PC-9 (cell line): ENCODE measurements at regions not wholly inside any gene's neighbourhood (a gene's known extent, or its start where the extent isn't known, plus 50 kb on each side); places are given as distances from the start of the nearest gene placed in this dataset.

Experiments used
- BruUV-seq: library from RNA; stranded (reverse); fragments of 400-500 nt; replicated peaks from 2 replicates; lab custom pipeline; 2021; lab: Mats Ljungman, UMichigan
- CTCF ChIA-PET: fragments of 300-600 bp; sonication (Branson Sonifier 250); formaldehyde crosslinking; loops from one replicate; lab custom pipeline; 2022; ENCODE audit warnings: antibody characterized with exemption; lab: Charles Lee
- POLR2A ChIA-PET: fragments of 300-600 bp; sonication (Branson Sonifier 250); formaldehyde crosslinking; loops from one replicate; lab custom pipeline; 2022; ENCODE audit warnings: antibody characterized with exemption; ENCODE audit not compliant: unreplicated experiment; lab: Charles Lee
- DNase-seq, 2 experiments: peaks; one replicate each; pipeline versions ENCODE4 v3.0.0 to v3.0.0-alpha.2; 2015 to 2022; ENCODE audit warnings: mixed read lengths in 1 of 2
- H2AFZ ChIP-seq: fragments of 200-600 bp; sonication (generic); 2 replicates; pipeline ENCODE4 v1.8.1; 2017; ENCODE audit warnings: antibody characterized with exemption
- H3F3A ChIP-seq: fragments of 200-600 bp; sonication (generic); 2 replicates; pipeline ENCODE4 v1.8.1; 2017; ENCODE audit warnings: antibody characterized with exemption, mild to moderate bottlenecking, low read depth; ENCODE audit not compliant: insufficient read depth
- H3K27ac ChIP-seq: fragments of 200-600 bp; sonication (generic); 2 replicates; pipeline ENCODE4 v1.6.1; 2016; ENCODE audit warnings: mixed run types
- H3K27me3 ChIP-seq: fragments of 200-600 bp; sonication (generic); 2 replicates; pipeline ENCODE4 v1.6.1; 2016; ENCODE audit warnings: low read depth, mixed run types; ENCODE audit not compliant: insufficient read depth
- H3K36me3 ChIP-seq: fragments of 200-600 bp; sonication (generic); 2 replicates; pipeline ENCODE4 v1.6.1; 2016; ENCODE audit warnings: low read depth, mixed run types
- H3K4me1 ChIP-seq: fragments of 200-600 bp; sonication (generic); replicated peaks from 2 replicates; pipeline ENCODE4 v1.6.1; 2016; ENCODE audit warnings: mixed run types; ENCODE audit not compliant: insufficient read depth
- H3K4me2 ChIP-seq: fragments of 200-600 bp; sonication (generic); 2 replicates; pipeline ENCODE4 v1.6.1; 2017; ENCODE audit warnings: mixed run types
- H3K4me3 ChIP-seq: fragments of 200-600 bp; sonication (generic); 2 replicates; pipeline ENCODE4 v1.6.1; 2016; ENCODE audit warnings: mixed run types
- H3K79me2 ChIP-seq: fragments of 200-600 bp; sonication (generic); 2 replicates; pipeline ENCODE4 v1.6.1; 2017; ENCODE audit warnings: low read depth, mixed run types
- H3K9me2 ChIP-seq: fragments of 200-600 bp; sonication (generic); 2 replicates; pipeline ENCODE4 v1.8.1; 2017; ENCODE audit warnings: mild to moderate bottlenecking; ENCODE audit not compliant: insufficient read depth
- H3K9me3 ChIP-seq: fragments of 200-600 bp; sonication (generic); 2 replicates; pipeline ENCODE4 v1.8.1; 2016; ENCODE audit warnings: low read depth; ENCODE audit not compliant: insufficient read depth
- H4K20me1 ChIP-seq: fragments of 200-600 bp; sonication (generic); 2 replicates; pipeline ENCODE4 v1.8.1; 2017; ENCODE audit not compliant: insufficient read depth
- EZH2 ChIP-seq: fragments of 200-600 bp; sonication (generic); IDR thresholded peaks from 2 replicates; pipeline ENCODE4 v1.8.0; 2017; ENCODE audit warnings: antibody characterized with exemption, low read depth
- intact Hi-C: fragments of 100-400 bp; cut with micrococcal nuclease; formaldehyde crosslinking; loops from one replicate; pipeline ENCODE4 v1.10.0; 2022; ENCODE audit not compliant: unreplicated experiment
- TF ChIP-seq, protein P1 (sequence below): fragments of 200-600 bp; sonication (generic); conservative IDR thresholded peaks from 2 replicates; pipeline ENCODE4 v1.6.1; 2017; ENCODE audit warnings: mixed run types, antibody characterized with exemption, mild to moderate bottlenecking, moderate library complexity

DNA sequence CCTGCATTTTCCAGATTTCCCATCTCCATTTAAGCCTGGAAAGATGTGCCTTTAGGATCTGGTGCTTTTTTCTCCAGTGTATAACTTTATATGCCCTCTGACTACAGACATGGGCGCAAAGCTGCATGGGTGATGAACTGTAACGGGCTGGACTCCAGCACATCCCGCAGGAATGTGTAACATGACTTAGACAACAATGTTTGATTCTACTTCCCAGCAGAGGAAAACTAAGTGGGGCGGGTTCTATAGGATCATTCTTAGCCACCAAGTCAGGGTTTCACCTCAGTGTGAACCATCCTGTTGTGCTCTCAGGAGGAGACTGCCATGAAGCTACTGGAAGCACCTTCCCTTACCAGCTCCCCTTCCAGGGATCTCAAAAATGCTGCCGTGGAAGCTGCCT lies 93.2 kb upstream of the SERP2 start:
- Histone ChIP-seq H3K4me1 (no peaks in the 10 kb centered on the region), H2AFZ (no peak overlapping the region), H3K9me2 (no peaks in the 10 kb centered on the region), H3K79me2 (no peaks in the 10 kb centered on the region), H3K27ac (no peak overlapping the region), H3K9me3 (no peaks in the 10 kb centered on the region), H4K20me1 (no peaks in the 10 kb centered on the region), H3F3A (no peaks in the 10 kb centered on the region), H3K4me2 (no peak overlapping the region), H3K4me3 (no peak overlapping the region), H3K27me3 (no peaks in the 10 kb centered on the region), H3K36me3 (no peaks in the 10 kb centered on the region)
- BruUV-seq, result no TSS peak
- intact Hi-C loops, result no loop called here
- no peak for DNase-seq
- POLR2A ChIA-PET, result interaction anchor here (0.7 kb wide), 1 partner anchor 30 kb away, joined by 4 read pairs; no protein-coding TSS in a partner anchor
- no peak for TF ChIP-seq EZH2
- TF ChIP-seq, protein P1, sequence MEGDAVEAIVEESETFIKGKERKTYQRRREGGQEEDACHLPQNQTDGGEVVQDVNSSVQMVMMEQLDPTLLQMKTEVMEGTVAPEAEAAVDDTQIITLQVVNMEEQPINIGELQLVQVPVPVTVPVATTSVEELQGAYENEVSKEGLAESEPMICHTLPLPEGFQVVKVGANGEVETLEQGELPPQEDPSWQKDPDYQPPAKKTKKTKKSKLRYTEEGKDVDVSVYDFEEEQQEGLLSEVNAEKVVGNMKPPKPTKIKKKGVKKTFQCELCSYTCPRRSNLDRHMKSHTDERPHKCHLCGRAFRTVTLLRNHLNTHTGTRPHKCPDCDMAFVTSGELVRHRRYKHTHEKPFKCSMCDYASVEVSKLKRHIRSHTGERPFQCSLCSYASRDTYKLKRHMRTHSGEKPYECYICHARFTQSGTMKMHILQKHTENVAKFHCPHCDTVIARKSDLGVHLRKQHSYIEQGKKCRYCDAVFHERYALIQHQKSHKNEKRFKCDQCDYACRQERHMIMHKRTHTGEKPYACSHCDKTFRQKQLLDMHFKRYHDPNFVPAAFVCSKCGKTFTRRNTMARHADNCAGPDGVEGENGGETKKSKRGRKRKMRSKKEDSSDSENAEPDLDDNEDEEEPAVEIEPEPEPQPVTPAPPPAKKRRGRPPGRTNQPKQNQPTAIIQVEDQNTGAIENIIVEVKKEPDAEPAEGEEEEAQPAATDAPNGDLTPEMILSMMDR, result no peak
- CTCF ChIA-PET, result no interaction called here

DNA sequence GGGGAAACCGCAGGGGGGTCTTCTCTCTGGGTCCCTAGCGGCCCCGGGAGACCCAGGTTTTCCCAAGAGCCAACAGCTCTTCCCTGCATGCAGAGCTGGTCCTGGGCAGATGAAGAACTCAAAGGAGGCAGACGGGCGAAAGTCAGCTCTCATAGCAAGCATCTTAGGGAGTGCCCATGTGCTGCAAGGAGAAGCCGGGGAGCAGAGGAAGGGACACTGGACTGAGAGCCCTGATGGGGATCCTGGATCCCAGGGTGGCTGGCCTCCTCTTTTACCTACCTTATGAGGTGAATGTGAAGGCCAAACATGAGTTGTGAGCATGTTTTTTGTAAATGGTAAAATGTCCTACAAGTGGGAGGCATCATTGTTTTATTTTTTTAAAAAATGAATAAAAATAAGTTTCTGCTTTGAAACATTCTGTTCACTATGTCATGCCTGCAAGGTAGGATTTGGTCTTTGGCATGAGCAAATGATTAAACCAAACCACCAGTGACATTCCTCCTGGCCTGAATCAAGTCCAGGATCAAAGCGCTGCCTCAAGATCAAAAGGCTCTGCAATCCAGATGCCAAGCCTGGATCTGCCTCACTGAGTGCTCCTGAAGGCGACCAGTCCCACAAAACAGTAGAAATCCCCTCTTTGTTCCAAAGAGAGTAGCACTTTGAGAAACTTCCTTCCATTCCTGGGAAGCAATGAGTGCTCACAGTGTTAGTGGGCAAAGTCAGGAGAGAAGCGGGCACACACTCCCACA lies 92.2 kb upstream of the SERP2 start:
- Histone ChIP-seq H2AFZ (no peak overlapping the region), H3K27ac (no peak overlapping the region), H3K9me2 (no peaks in the 10 kb centered on the region), H3K4me2 (no peak overlapping the region), H3K27me3 (no peaks in the 10 kb centered on the region), H3K4me1 (no peaks in the 10 kb centered on the region), H3K79me2 (no peaks in the 10 kb centered on the region), H3K4me3 (no peak overlapping the region), H3K9me3 (no peaks in the 10 kb centered on the region), H3K36me3 (no peaks in the 10 kb centered on the region), H4K20me1 (no peaks in the 10 kb centered on the region), H3F3A (no peaks in the 10 kb centered on the region)
- intact Hi-C loops, result no loop called here
- TF ChIP-seq EZH2, result no peak
- TF ChIP-seq, protein P1, result no peak
- CTCF ChIA-PET, result no interaction called here
- no peak for DNase-seq
- no TSS peak for BruUV-seq
- POLR2A ChIA-PET, result no interaction called here

DNA sequence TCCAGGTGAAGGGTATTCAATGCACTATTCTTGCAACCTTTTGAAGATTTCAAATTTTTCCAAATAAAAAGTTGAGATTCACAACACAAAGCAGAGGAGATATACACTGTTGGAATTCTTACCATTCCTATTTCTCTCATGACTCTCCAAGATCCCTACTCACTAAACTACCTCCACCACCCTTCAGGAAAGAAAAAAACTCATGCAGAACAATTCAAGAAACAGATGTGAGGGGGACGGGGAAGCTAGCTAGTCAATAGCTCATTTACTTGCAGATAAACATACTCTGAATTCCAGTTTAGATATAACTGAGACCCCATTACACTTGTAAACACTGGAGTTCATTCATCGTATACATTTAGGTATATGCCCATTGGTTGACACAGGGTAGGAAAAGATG lies 90.0 kb upstream of the SERP2 start:
- ChIA-PET POLR2A (no interaction called here), CTCF (no interaction called here)
- intact Hi-C loops, result no loop called here
- Histone ChIP-seq H3K36me3 (no peaks in the 10 kb centered on the region), H3K4me3 (no peak overlapping the region), H3K4me1 (no peaks in the 10 kb centered on the region), H3K27me3 (no peaks in the 10 kb centered on the region), H3K79me2 (no peaks in the 10 kb centered on the region), H3K9me3 (no peaks in the 10 kb centered on the region), H3K9me2 (no peaks in the 10 kb centered on the region), H3F3A (no peaks in the 10 kb centered on the region), H3K27ac (no peak overlapping the region), H3K4me2 (no peak overlapping the region), H2AFZ (no peak overlapping the region), H4K20me1 (no peaks in the 10 kb centered on the region)
- BruUV-seq, result no TSS peak
- DNase-seq, result no peak
- no peak for TF ChIP-seq EZH2
- TF ChIP-seq, protein P1, result no peak
